HG03060 (cell line): ENCODE measurements at regions not wholly inside any gene's neighbourhood (a gene's known extent, or its start where the extent isn't known, plus 50 kb on each side); places are given as distances from the start of the nearest gene placed in this dataset.
A peak's percentile ranks its signal among the peaks of the same experiment; 100 is the strongest.

ENCODE experiments used
- ATAC-seq: cut with Tn5 transposase; IDR thresholded peaks from one replicate; pipeline ENCODE4 v1.9.1; 2021; ENCODE audit warnings: low read depth, moderate number of reproducible peaks; ENCODE audit not compliant: unreplicated experiment

DNA sequence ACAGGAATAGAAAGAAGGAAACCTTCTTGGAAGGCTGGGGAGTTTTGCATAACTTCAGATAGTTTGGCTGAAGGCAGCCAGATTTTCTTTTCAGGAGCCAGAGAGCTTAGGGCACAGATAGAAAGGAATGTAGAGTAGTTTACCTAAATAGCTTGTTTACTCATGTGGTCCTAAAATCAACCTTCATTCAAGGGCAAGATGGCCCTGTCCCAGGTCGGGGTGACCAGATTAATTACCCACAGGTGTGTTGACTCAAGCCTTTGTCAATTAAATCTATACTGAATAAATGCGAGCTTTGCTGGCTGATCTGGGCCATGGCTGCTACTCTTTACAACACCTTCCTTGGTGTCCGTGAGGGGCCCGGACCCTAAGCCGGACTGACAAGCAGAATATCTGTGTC lies 792.0 kb upstream of the MAN1A1 start:
- no peak for ATAC-seq

DNA sequence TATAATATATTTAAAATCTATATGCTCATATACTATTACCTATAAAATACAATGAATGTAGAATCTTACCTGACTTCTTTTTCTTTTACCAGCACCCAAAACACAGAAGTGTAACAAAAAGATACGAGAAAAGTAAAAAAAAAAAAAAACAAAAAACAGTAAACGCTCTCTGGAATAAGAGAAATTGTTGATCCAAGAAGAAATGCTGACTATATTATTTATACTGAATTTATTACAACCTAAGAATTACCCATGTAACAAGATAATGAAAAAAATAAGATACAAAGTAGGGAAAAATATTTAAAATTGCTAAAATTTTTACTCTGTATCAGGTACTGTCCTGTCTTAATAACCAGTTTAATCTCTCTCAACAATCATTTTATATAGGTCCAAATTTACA lies 787.9 kb upstream of the MAN1A1 start:
- no peak for ATAC-seq

DNA sequence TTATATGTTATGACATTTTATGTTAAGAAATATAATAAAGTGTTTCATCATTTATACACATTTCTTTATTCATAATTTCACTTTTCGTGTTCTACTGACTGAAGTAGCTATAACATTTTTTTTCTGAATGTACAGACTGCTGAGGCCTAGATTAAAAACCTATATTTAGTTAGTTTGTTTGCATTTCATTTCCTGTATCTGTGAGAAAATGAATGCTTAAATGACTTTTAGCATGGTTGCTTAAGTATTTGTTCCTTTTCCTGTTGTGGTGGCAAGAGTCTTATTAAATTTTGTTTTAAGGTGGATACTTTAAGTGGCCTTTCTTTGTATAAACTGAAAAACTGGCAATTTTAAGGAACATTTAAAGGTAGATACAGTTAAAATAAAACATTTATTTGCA lies 779.7 kb upstream of the MAN1A1 start:
- ATAC-seq: no peak

DNA sequence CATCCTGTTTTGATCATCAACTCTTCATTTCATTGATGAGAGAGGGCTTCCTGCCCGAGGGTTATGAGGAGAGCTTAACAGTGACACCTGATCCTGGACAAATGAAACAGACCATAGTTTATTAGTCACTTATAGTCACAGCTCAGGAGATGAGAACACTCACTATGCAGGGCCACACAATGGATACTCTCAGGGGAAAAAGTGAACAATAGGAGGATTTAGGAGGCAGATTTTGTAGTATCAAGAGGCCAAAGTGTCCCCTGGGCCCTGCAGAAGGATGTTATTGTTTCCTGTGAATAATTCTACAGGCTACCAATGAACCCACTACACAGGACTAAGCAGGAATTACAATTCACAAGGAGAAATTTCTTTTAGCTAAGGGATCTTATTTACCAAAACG lies 772.8 kb upstream of the MAN1A1 start:
- no peak for ATAC-seq

DNA sequence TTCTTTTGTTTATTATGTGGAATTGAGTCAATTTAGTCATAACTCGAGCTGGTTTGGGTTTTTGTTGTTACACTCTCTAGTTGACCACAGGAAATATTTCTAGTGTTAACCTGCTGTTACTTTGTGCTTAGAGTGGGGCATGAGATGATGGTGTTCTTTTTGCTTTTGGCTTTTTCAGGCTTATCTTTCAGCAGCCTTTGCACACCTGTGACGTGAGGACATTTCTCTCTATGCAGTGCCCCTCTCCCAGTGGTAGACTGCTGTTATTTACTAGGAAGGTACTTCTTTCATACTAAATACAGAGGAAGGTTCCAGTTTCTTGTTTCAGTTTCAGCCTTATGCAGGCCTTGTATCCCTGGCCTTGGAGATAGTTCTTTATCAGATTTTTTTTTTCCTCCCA lies 766.8 kb upstream of the MAN1A1 start:
- no peak for ATAC-seq

DNA sequence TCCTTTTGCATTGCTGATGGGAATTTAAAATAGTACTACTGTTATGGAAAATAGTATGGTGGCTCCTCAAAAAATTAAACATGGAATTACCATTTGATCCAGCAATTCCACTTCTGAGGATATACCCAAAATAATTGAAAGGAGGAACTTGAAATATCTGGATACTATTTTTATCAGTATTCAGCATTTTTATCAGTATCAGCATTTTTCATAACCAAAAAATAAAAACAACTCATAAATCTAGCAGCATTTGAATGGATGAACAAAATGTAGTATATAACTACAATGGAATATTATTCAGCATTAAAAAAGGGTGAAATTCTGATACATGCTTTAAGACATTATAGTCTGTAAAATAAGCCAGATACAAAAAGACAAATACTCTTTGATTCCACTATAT lies 763.4 kb upstream of the MAN1A1 start:
- ATAC-seq: no peak

DNA sequence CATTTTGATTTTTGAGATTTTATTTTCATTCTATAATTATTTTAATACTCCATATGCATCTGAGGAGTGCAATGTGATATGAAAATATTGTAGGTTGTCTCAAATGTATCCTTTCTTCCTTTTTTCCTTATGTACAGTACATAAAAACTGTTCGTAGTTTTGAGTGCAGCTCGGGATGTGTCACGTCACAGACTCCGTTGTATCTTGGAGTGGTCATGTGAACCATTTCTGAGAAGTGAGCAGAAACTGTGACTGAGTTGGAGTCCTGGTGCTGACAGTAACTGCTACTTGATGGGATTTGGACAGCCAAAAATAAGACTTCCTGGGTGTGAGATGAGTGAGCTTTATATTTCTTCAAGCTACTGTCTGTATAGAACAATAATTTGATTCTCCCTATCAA lies 761.4 kb upstream of the MAN1A1 start:
- ATAC-seq: no peak

DNA sequence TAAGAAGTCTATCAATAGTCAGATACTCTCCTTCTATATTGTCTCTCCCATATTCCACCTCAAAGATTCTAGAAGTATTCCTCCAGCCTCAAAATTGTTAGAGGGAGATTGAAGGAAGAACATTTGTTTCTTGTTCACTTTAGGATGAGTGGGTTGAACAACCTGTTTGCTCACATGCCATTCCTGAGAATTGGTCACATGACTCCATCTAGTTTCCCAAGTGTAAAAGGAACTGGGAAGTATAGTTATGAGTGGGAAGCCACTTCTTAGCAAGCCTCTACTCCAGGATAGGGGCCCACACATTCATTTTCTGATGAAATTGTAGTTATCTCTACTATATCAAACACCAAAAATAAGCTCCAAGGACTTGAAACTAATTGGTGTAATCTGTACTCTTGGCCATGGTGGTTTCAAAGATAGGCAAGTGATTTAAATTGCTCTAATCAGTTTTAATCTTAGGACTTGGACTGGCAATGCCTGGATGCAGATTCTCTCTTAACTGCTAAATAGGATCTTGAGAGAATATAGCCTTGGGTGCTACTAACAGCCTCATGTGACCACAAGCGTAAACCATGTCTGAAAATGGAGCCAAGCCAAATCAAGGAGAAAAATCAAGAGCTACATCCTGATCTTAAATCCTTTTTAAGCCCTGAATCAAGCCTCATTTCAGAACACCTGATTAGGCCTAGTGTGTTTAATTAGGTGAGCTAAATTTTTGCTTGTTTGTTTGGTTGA lies 758.7 kb upstream of the MAN1A1 start:
- ATAC-seq: no peak

DNA sequence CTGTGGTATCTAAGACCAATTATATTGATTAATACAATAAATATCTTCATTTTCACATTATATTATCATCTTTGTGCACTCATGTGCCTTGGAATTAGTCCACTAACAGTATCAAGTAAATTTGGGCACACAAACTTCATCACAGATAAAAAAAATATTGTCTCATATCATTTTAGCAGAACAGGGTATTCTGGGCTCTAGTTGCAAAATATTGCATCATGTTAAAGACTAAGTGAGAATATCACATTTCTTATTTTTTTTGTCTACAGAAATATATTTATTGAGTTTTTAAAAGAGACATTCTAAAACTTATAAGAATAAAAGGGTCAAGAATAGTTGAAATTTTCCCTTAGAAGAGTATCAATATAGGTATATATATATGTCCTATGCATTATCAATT lies 754.1 kb upstream of the MAN1A1 start:
- ATAC-seq: no peak

DNA sequence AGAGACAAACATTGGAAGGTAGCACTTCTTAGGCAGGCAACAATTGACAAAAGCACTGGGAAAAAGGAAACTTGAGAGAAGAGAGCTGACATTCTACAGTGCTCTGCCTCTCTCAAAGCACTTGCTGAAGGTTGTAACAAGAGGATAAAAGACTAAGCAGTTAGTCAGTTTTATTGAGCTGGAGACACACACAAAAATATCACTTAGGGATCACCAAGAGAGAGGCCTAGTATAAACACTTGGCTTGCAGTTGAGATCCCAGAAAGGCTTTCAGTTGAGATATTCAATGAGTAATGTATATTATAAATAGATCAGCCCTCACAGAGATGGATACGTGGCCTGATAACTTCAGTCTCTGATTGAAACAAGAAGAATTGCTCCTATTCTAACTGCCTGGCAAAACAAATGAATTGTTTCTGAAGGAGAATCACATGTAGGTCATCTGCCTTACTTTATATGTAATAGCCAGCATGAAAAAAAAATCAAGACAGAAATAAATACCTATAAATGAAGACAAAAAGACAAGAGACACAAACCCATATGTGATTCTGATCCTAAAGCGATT lies 747.2 kb upstream of the MAN1A1 start:
- ATAC-seq: no peak

DNA sequence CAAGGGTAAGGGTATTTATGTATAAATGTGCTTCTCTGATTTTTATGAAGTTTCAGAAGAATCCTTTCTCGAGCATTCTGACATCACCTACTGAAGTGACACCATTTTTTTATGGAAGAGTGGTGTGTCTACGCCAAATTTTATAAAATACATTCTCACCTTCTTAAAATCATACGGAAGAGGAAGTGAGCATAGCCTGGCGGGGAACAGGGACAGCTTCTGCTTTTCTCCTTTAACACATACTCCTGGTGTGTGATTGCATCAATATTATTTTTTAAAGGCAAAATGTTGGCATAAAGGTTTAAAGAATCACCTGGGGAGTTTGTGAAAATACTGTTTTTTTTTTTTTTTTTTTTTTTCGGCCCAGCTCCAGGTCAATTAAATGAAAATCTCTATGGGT lies 733.6 kb upstream of the MAN1A1 start:
- no peak for ATAC-seq

DNA sequence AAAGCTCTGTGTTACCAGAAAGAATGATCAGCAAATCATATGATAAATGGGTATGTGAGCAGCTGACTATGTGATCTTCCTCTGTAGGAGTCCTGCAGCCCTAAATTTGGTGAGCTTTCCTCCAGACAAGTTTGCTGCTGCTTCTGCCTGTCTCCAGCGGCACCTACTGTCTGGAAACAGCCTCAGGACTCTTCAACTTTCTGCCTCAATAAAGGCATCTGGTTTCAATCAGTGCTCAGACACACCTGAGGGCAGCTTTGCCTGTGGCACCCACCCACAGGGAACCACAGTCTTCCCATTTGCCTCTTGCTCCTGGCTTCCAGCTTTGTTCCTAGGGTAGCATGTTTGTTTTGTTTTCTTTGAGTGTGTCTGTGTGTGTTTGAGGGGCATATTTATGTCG lies 727.9 kb upstream of the MAN1A1 start:
- ATAC-seq: no peak

DNA sequence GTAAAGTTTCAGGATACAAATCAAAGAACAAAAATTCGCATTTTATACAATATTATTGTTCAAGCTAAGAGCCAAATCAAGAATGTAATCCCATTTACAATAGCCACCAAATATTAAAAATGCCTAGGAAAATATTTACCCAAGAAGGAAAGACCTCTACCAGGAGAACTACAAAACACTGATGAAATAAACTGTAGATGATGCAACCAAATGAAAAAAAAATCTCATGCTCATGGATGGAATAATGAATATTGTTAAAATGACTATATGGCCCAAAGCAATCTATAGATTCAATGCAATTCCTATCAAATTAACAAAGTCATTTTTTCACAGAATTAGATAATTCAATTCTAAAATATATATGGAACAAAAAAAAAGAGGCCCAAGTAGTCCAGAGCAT lies 708.8 kb upstream of the MAN1A1 start:
- ATAC-seq: no peak

DNA sequence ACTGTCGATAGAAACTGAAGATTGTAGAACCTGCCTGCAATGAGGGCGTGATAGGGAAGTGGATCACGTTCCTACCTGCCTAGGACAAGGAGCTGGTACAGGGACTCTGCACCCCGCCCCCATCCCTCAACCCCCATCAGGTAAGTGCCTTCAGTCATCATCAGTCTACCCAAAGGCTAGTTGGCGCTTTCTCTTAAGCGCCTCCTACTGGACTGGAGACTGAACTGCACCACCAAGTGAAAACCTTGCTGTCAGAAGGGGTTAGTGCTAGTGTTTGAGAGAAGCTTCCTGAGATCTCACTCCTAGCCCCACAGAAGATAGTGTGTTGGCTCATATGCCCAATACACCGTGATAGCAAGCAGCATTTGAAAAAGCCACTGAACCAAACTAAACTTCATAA lies 706.5 kb upstream of the MAN1A1 start:
- peak; percentile 61 for ATAC-seq

DNA sequence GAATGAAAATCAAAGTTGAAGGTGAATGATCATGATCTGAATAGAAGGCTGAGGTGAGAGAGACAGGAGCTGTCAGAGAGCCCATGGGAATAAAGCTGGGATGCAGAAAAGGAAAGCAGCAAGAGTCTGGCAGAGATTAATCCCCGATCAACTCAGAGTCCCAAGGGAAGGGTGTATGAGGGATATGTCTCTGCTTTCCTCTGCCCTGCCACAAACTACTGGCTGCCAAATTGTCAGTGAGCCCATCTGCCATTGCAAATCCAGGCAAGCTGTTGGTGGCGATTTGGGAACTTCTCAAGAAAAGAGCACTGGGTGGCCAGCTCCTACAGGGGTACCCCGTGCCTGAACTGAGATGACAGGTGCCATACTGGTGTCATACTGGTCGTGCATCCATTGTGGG lies 705.5 kb upstream of the MAN1A1 start:
- no peak for ATAC-seq

DNA sequence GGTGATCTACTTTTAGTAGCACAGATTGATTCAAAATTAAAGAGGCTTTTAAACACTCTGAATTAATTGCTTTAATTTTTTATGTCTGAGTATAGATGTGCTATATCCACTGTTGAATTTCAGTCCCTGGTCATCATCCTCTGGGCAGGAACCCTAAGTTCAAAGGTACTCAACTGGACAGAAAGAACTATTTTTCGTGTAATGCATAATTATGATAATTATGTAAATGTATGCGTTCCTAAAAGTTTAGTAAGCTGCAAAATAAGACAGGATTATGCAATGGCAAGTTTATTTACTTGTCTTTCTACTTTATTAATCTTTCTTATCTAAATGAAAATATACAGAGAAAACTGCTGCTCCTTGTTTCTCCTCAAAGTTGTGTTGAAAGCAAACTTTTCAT lies 690.1 kb upstream of the MAN1A1 start:
- ATAC-seq: no peak

DNA sequence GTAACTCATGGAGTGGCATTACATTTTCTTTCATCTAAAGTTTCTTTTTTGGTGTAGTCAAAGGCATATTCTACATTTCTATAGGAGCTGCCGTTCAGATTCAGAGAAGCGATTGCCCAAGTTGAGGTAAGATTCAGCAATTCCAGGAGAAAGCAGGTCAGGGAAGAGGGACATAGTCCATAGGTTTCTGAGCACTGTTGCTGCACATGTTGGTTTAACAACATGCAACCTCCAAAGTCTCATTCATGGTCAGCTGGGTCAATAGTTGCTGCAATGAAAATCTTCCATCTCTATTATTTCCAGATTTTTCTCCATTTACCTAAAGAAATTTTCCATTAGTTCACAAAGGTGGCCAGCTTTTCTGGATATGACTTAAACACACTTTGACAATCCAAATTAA lies 682.3 kb upstream of the MAN1A1 start:
- ATAC-seq: no peak

DNA sequence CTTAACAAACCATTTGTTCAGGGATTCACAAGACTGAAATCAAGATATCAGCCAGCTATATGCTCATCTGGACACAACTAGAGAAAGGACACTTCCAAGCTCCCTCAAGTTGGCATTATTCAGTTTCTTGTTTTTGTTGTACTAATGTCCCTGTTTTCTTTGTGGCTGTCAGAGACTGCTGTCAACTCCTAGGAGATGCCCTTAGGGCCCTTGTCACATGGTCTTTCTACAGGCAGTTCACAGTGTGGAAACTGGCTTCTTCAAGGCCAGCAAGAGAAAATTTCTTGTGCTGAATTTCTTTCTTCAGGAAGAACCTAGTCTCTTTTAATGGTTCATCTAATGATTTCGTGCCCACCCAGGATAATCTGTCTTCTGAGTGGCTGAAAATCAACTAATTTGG lies 677.2 kb upstream of the MAN1A1 start:
- ATAC-seq: no peak

DNA sequence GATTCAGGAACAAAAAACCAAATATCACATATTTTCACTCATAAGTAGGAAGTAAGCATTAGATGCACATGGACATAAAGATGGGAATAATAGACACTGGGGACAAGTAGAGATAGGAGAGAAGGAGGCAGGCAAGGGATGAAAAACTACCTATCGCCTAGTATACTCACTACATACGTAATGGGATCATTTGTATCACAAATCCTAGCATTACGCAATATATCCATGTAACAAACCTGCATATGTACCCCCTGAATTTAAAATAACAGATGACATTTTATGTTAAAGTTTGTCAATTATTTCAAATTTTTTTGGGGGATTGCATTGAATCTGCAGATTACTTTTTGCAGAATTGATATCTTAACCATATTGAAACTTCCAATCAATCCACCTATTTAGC lies 660.5 kb upstream of the MAN1A1 start:
- ATAC-seq: no peak

DNA sequence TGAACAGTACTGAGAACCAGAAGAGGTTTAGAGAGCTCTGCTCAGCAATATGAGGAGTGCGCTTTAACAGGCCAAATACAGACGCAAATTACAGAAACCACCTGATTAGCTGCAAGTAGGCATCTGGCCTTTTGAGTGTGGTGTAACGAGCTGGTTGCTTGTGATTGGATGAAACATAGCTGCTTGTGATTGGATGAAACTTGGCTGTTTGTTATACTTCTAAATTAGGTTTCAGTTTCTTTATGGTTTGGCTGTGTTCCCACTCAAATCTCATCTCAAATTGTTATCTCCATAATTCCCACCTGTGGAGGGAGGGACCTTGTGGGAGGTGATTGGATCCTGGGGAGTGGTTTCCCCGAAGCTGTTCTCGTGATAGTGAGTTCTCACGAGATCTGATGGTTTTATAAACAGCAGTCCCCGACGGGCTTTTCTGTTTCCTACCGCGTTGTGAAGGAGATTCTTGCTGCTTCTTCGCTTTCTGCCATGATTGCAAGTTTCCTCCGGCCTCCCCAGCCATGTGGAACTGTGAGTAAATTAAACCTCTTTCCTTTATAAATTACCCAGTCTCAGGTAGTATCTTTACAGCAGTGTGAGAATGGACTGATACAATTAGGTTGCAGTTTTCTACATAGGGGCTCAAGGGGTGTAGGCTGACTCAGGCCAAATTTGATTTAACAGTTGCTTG lies 655.9 kb upstream of the MAN1A1 start:
- no peak for ATAC-seq

DNA sequence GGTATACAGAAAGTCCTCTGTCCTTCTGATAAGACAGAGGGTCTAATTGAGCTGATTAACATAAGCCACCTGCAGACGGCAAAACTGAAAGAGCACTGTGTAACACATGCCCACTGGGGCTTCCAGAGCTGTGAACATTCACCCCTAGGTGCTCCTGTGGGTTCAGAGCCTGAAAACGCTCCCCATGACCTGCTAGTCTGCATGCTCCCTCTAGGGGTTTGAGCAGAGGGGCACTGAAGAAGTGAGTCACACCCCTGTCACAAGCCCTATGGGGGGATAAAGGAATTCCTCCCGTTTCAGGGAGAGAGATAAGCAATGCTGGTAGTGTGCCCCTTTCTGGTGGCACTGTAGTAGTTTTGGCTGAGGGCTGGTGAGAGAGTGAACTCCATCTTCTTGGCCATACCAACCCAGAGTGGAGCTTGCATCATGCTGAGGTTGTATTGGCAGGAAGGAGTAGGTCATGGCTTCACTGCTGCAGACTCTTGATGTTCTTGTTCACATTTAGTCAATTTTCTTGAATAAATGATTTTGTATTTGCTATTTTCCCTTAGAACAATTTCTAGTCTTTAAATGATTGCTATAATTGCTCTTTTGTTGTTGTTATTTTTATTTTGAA lies 637.5 kb upstream of the MAN1A1 start:
- no peak for ATAC-seq
